ENCODE measurements at regions not wholly inside any gene's neighbourhood (a gene's known extent, or its start where the extent isn't known, plus 50 kb on each side); places are given as distances from the start of the nearest gene placed in this dataset.
"Not testable (repeated sequence)": the region's sequence is repeated elsewhere in the genome, so short reads cannot be mapped to it uniquely, and the experiment has no call there.

GRCh38 chr12:124384299-124384894 is 89.5 kb downstream of the RFLNA start:
- no peaks in the 10 kb centered on the region for H3K4me1 Mint-ChIP-seq
- no peaks in the 10 kb centered on the region for H3K27me3 Mint-ChIP-seq
- H3K9me3 Mint-ChIP-seq: no peaks in the 10 kb centered on the region
- H3K36me3 Mint-ChIP-seq: peaks cover 2% of the 10 kb centered on the region
- H3K4me3 Mint-ChIP-seq: no peak overlapping the region
- no peak overlapping the region for H3K27ac Mint-ChIP-seq

- H3K36me3 Mint-ChIP-seq: peaks cover 2% of the 10 kb centered on the region
These were observed 88.1 kb downstream of the RFLNA start for GRCh38 chr12:124383028-124383427.

GRCh38 chr12:124381456-124382296 is 86.8 kb downstream of the RFLNA start:
- Mint-ChIP-seq H3K36me3 (peaks cover 2% of the 10 kb centered on the region), H3K27ac (no peak overlapping the region), H3K4me1 (no peaks in the 10 kb centered on the region), H3K9me3 (no peaks in the 10 kb centered on the region), H3K27me3 (no peaks in the 10 kb centered on the region), H3K4me3 (no peak overlapping the region)

More at GRCh38 chr12:124383028-124383427, 88.1 kb downstream of the RFLNA start:
- no peaks in the 10 kb centered on the region for H3K9me3 Mint-ChIP-seq
- no peaks in the 10 kb centered on the region for H3K4me1 Mint-ChIP-seq
- H3K4me3 Mint-ChIP-seq: no peak overlapping the region
- H3K27me3 Mint-ChIP-seq: no peaks in the 10 kb centered on the region
- no peak overlapping the region for H3K27ac Mint-ChIP-seq

DNA sequence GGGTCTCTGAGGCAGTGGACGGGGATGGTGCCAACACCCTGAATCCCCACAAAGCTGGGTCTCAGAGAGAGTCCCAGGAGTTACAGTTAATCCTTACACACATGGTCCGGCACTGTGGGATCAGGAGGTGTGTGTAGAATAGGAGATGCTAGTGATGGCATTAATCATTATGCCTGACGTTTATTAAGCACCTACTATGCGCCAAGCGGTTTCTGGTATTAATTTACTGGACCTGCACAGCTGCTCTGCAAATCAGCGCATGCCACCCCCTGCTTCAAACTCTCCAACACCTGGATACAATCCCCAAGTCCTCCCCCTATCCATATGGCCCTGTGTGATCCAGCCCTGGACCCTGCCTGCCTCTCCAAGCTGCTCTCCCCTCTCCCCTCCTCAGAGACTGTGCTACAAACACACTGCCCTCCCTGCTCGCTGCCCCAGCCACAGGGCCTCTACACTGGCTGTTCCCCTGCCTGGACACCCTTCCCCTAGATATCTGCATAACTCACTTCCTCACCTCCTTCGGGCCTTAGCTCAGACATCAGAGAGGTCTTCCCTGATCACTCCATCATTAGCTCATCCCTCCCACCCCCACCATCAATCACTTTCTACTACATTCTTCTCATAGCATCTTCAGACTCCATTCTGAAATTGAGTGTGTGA is 86.0 kb downstream of the RFLNA start:
- Mint-ChIP-seq H3K27ac (no peak overlapping the region), H3K36me3 (peaks cover 2% of the 10 kb centered on the region), H3K4me3 (no peak overlapping the region), H3K4me1 (no peaks in the 10 kb centered on the region), H3K9me3 (no peaks in the 10 kb centered on the region), H3K27me3 (no peaks in the 10 kb centered on the region)

- Mint-ChIP-seq H3K36me3 (peaks cover 2% of the 10 kb centered on the region), H3K9me3 (no peaks in the 10 kb centered on the region), H3K27me3 (no peaks in the 10 kb centered on the region), H3K27ac (no peak overlapping the region), H3K4me3 (no peak overlapping the region), H3K4me1 (no peaks in the 10 kb centered on the region)
These were observed 85.3 kb downstream of the RFLNA start for GRCh38 chr12:124379938-124380754.

GRCh38 chr12:124379379-124379937 is 84.6 kb downstream of the RFLNA start:
- H3K27ac Mint-ChIP-seq: peak overlapping the region; percentile 62
- H3K4me1 Mint-ChIP-seq: no peaks in the 10 kb centered on the region
- no peaks in the 10 kb centered on the region for H3K9me3 Mint-ChIP-seq
- no peaks in the 10 kb centered on the region for H3K27me3 Mint-ChIP-seq
- no peak overlapping the region for H3K4me3 Mint-ChIP-seq
- H3K36me3 Mint-ChIP-seq: no peaks in the 10 kb centered on the region

GRCh38 chr12:124378926-124379325 is 84.0 kb downstream of the RFLNA start:
- H3K27ac Mint-ChIP-seq: no peak overlapping the region
- H3K27me3 Mint-ChIP-seq: no peaks in the 10 kb centered on the region
- no peaks in the 10 kb centered on the region for H3K9me3 Mint-ChIP-seq
- no peaks in the 10 kb centered on the region for H3K4me1 Mint-ChIP-seq
- H3K4me3 Mint-ChIP-seq: no peak overlapping the region
- no peaks in the 10 kb centered on the region for H3K36me3 Mint-ChIP-seq

DNA sequence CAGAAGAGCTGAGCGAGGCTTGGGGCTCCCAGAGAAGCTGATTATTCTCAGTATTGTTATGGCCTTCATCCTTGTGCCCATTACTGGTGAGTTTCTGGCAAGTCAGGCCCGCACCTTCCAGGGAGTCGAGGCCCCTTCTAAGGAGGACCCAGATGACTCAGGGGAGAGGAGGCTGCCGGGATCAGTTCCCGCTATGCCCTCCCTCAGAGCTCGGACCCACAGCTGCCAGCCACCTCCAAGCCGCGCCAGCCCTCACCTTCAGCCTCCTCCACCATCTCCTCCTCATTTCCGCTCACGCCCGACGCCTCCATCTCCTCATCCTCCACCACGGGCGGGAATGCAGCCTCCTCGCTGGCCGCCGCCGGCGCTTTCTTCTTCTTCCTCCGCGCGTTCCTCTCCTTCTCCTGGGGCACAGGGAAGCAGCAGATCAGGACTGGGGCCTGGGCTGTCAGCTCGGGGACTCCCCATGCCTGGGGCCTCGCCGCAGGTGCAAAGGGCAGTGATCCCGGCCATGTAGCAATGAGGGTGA is 83.2 kb downstream of the RFLNA start:
- Mint-ChIP-seq H3K36me3 (no peaks in the 10 kb centered on the region), H3K4me3 (no peak overlapping the region), H3K27me3 (no peaks in the 10 kb centered on the region), H3K4me1 (no peaks in the 10 kb centered on the region), H3K27ac (no peak overlapping the region), H3K9me3 (no peaks in the 10 kb centered on the region)

DNA sequence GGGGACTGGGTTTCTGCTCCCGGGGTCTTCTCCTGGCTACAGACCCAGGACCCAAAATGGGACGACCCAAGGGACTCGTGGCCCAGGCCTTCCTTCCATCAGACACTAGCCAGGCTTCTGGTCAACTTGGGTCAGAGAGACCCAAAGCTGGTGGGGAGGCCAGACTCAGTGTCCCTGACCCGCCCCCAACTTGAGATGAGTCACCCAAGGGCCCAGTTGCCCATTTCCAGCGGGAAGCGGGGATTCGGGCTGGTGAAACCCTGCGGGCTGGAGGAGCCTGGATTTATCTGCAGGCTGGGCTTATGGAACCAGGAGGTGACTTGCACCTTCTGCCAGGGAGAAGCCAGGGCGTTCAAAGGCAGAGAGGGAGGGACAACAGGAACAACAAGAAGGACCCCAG is 81.5 kb downstream of the RFLNA start:
- H3K9me3 Mint-ChIP-seq: no peaks in the 10 kb centered on the region
- H3K27me3 Mint-ChIP-seq: no peaks in the 10 kb centered on the region
- H3K4me3 Mint-ChIP-seq: no peak overlapping the region
- no peaks in the 10 kb centered on the region for H3K36me3 Mint-ChIP-seq
- no peak overlapping the region for H3K27ac Mint-ChIP-seq
- H3K4me1 Mint-ChIP-seq: no peaks in the 10 kb centered on the region

DNA sequence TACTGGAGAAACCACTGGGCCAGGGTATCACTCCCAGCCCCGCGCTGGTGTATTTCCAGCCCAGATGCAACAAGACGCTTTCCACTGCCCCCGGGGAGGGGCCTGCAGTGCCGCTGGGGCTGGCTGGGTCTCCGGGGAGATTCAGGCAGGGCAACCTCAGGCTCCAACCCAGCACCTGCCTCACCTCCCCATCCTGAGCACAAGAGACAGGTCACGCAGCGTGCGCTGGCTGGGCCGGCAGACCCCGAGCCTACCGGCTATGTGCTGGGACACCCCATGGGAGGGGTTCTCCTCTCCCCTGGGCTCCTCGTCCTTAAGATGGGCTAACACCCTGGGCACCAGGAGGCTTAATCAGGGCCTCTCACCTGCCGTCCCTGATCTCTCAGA is 80.9 kb downstream of the RFLNA start:
- Mint-ChIP-seq H3K27me3 (no peaks in the 10 kb centered on the region), H3K36me3 (no peaks in the 10 kb centered on the region), H3K4me3 (no peak overlapping the region), H3K27ac (no peak overlapping the region), H3K9me3 (no peaks in the 10 kb centered on the region), H3K4me1 (no peaks in the 10 kb centered on the region)

DNA sequence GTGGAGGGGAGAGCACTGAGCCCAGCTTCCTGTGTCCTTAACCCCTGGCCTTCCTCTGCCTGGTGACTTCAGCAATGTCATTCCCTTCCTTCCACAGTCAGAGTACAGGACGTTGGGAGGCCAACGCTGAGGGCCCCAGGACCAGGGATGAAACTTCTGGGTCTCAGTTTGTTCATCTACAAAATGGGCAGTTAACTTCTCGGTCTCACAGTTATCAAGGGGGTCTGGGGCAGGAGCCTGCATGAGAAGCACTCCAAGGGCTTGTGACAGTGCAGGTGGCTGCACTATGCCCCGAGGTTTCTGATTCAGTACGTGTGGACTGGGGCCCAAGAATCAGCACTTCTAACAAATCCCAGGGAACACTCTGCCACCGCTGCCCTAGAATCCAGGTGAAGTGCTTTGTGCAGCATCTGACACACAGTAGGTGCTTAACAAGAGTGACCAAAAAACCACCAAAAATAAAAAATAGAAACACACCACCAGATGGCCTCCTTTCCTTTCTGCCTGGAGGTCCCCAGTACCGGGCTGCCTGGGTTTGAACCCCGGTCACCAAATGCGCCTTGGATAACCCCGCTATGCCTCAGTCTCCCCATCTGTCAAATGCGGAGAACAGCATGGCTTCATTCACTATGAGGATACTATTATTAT is 80.4 kb downstream of the RFLNA start:
- Mint-ChIP-seq H3K4me3 (no peak overlapping the region), H3K9me3 (no peaks in the 10 kb centered on the region), H3K36me3 (no peaks in the 10 kb centered on the region), H3K4me1 (no peaks in the 10 kb centered on the region), H3K27ac (no peak overlapping the region), H3K27me3 (no peaks in the 10 kb centered on the region)

DNA sequence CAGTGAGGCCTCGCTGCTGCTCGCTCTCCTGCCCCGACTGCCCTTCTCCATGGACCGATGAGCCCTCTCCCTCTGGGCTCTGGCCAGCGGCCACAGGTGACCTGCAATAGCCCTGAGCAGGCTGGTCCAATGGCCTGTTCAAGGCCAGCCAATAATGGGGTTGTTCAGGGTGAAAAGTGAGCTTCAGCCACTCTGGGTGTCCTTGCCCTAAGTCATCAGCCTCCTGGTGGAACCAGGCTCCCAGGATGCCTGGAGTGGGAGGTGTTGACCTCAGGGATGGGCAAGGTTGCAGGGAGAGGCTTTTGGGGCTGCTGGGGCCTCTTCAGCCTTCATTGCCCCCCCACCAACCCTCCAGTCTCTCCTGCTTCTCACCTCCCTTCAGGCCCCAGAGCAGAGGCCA is 79.7 kb downstream of the RFLNA start:
- H3K9me3 Mint-ChIP-seq: no peaks in the 10 kb centered on the region

GRCh38 chr12:124374147-124374546 is 79.3 kb downstream of the RFLNA start:
- Mint-ChIP-seq H3K27ac (no peak overlapping the region), H3K27me3 (no peaks in the 10 kb centered on the region), H3K4me1 (no peaks in the 10 kb centered on the region), H3K4me3 (no peak overlapping the region), H3K9me3 (no peaks in the 10 kb centered on the region), H3K36me3 (no peaks in the 10 kb centered on the region)

More for the DNA sequence above, 79.7 kb downstream of the RFLNA start:
- Mint-ChIP-seq H3K4me1 (no peaks in the 10 kb centered on the region), H3K4me3 (no peak overlapping the region), H3K36me3 (no peaks in the 10 kb centered on the region), H3K27me3 (no peaks in the 10 kb centered on the region), H3K27ac (no peak overlapping the region)

DNA sequence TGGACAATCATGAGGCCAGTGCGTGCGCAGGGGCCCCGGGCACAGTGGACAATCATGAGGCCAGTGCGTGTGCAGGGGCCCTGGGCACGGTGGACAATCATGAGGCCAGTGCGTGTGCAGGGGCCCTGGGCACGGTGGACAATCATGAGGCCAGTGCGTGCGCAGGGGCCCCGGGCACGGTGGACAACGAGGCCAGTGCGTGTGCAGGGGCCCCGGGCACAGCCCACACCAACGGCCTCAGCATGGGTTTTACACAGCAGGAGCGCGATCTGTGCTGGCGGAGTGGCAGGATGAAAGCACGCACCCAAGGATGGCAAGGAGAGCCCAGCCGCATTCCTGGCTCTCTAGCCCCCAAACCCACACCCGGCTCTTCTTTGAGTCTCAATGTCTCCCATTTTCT is 78.8 kb downstream of the RFLNA start:
- H3K4me3 Mint-ChIP-seq, H3K36me3 Mint-ChIP-seq, H3K27ac Mint-ChIP-seq, H3K27me3 Mint-ChIP-seq, H3K9me3 Mint-ChIP-seq, H3K4me1 Mint-ChIP-seq: not testable (repeated sequence)

- no peak overlapping the region for H3K4me3 Mint-ChIP-seq
- H3K9me3 Mint-ChIP-seq: no peaks in the 10 kb centered on the region
- H3K27ac Mint-ChIP-seq: no peak overlapping the region
- no peaks in the 10 kb centered on the region for H3K27me3 Mint-ChIP-seq
- H3K36me3 Mint-ChIP-seq: no peaks in the 10 kb centered on the region
- no peaks in the 10 kb centered on the region for H3K4me1 Mint-ChIP-seq
These were observed 77.9 kb downstream of the RFLNA start for GRCh38 chr12:124372831-124373230.
